ENCODE measurements at regions not wholly inside any gene's neighbourhood (a gene's known extent, or its start where the extent isn't known, plus 50 kb on each side); places are given as distances from the start of the nearest gene placed in this dataset.

- no peak for TF ChIP-seq EP300 (IDR thresholded peaks at IDR 0.05; ENCODE audit: borderline replicate concordance)
- no peak for TF ChIP-seq CEBPB (IDR thresholded peaks at IDR 0.05)
- no peak for TF ChIP-seq CREB1 (IDR thresholded peaks at IDR 0.05; ENCODE audit: low read depth)
- TF ChIP-seq TEAD4 (IDR thresholded peaks at IDR 0.05), result no peak
- no peak for TF ChIP-seq RAD21 (IDR thresholded peaks at IDR 0.05; ENCODE audit: low read depth)
- no peak for TF ChIP-seq FOXM1 (IDR thresholded peaks at IDR 0.05; ENCODE audit: borderline replicate concordance, low read depth)
- no peak for TF ChIP-seq ZBTB7A (IDR thresholded peaks at IDR 0.05; ENCODE audit: low read depth)
- no peak for TF ChIP-seq NFIC (IDR thresholded peaks at IDR 0.05)
- TF ChIP-seq YY1 (IDR thresholded peaks at IDR 0.05; ENCODE audit: low read depth), result no peak
- no peak for TF ChIP-seq TAF1 (IDR thresholded peaks at IDR 0.05; ENCODE audit: low read depth)
- TF ChIP-seq USF1 (IDR thresholded peaks at IDR 0.05), result no peak
- TF ChIP-seq TCF12 (IDR thresholded peaks at IDR 0.05; ENCODE audit: low read depth), result no peak
- no peak for TF ChIP-seq EGR1 (IDR thresholded peaks at IDR 0.05)
- TF ChIP-seq MAX (IDR thresholded peaks at IDR 0.05), result no peak
- TF ChIP-seq, protein P1, sequence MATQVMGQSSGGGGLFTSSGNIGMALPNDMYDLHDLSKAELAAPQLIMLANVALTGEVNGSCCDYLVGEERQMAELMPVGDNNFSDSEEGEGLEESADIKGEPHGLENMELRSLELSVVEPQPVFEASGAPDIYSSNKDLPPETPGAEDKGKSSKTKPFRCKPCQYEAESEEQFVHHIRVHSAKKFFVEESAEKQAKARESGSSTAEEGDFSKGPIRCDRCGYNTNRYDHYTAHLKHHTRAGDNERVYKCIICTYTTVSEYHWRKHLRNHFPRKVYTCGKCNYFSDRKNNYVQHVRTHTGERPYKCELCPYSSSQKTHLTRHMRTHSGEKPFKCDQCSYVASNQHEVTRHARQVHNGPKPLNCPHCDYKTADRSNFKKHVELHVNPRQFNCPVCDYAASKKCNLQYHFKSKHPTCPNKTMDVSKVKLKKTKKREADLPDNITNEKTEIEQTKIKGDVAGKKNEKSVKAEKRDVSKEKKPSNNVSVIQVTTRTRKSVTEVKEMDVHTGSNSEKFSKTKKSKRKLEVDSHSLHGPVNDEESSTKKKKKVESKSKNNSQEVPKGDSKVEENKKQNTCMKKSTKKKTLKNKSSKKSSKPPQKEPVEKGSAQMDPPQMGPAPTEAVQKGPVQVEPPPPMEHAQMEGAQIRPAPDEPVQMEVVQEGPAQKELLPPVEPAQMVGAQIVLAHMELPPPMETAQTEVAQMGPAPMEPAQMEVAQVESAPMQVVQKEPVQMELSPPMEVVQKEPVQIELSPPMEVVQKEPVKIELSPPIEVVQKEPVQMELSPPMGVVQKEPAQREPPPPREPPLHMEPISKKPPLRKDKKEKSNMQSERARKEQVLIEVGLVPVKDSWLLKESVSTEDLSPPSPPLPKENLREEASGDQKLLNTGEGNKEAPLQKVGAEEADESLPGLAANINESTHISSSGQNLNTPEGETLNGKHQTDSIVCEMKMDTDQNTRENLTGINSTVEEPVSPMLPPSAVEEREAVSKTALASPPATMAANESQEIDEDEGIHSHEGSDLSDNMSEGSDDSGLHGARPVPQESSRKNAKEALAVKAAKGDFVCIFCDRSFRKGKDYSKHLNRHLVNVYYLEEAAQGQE (IDR thresholded peaks at IDR 0.05; ENCODE audit: low read depth), result no peak
Observed at GRCh38 chr16:88281858-88282563, 100.7 kb upstream of the ZNF469 start.

GRCh38 chr16:88282564-88283395, 100.0 kb upstream of the ZNF469 start:
- TF ChIP-seq TCF12 (IDR thresholded peaks at IDR 0.05; ENCODE audit: low read depth), result no peak
- no peak for TF ChIP-seq CEBPB (IDR thresholded peaks at IDR 0.05)
- TF ChIP-seq MAX (IDR thresholded peaks at IDR 0.05), result no peak
- TF ChIP-seq ZBTB7A (IDR thresholded peaks at IDR 0.05; ENCODE audit: low read depth), result no peak
- no peak for TF ChIP-seq EP300 (IDR thresholded peaks at IDR 0.05; ENCODE audit: borderline replicate concordance)
- no peak for TF ChIP-seq FOXM1 (IDR thresholded peaks at IDR 0.05; ENCODE audit: borderline replicate concordance, low read depth)
- TF ChIP-seq TAF1 (IDR thresholded peaks at IDR 0.05; ENCODE audit: low read depth), result no peak
- TF ChIP-seq NFIC (IDR thresholded peaks at IDR 0.05), result no peak
- TF ChIP-seq RAD21 (IDR thresholded peaks at IDR 0.05; ENCODE audit: low read depth), result no peak
- no peak for TF ChIP-seq USF1 (IDR thresholded peaks at IDR 0.05)
- TF ChIP-seq TEAD4 (IDR thresholded peaks at IDR 0.05), result no peak
- no peak for TF ChIP-seq YY1 (IDR thresholded peaks at IDR 0.05; ENCODE audit: low read depth)
- no peak for TF ChIP-seq EGR1 (IDR thresholded peaks at IDR 0.05)
- TF ChIP-seq, protein P1 (IDR thresholded peaks at IDR 0.05; ENCODE audit: low read depth), result no peak
- TF ChIP-seq CREB1 (IDR thresholded peaks at IDR 0.05; ENCODE audit: low read depth), result no peak

DNA sequence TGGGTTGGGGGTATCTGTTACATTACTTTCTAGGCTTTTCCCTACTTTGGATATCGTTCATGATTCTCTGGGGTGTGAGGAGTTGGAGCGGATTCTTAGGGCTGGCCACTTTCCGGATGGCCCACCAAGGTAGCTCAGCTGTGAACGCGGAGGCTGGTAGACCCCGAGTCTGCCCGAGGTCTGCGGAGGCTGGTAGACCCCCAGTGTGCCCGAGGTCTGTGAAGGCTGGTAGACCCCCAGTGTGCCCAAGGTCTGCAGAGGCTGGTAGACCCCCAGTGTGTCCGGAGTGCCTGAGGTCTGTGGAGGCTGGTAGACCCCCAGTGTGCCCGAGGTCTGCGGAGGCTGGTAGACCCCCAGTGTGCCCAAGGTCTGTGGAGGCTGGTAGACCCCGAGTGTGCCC, 99.2 kb upstream of the ZNF469 start:
- no peak for TF ChIP-seq ZBTB7A (IDR thresholded peaks at IDR 0.05; ENCODE audit: low read depth)
- TF ChIP-seq YY1 (IDR thresholded peaks at IDR 0.05; ENCODE audit: low read depth), result no peak
- no peak for TF ChIP-seq CREB1 (IDR thresholded peaks at IDR 0.05; ENCODE audit: low read depth)
- TF ChIP-seq EGR1 (IDR thresholded peaks at IDR 0.05), result no peak
- TF ChIP-seq FOXM1 (IDR thresholded peaks at IDR 0.05; ENCODE audit: borderline replicate concordance, low read depth), result no peak
- TF ChIP-seq RAD21 (IDR thresholded peaks at IDR 0.05; ENCODE audit: low read depth), result no peak
- TF ChIP-seq, protein P1 (IDR thresholded peaks at IDR 0.05; ENCODE audit: low read depth), result no peak
- no peak for TF ChIP-seq USF1 (IDR thresholded peaks at IDR 0.05)

Data from Ishikawa (cell line).